Activated CD4-positive, alpha-beta T cell treated with anti-CD3 and anti-CD28 coated beads, Interleukin-2, amount 50 U/mL, for 24 hours (primary cell): ENCODE measurements at regions not wholly inside any gene's neighbourhood (a gene's known extent, or its start where the extent isn't known, plus 50 kb on each side); places are given as distances from the start of the nearest gene placed in this dataset.
"Not testable (repeated sequence)": the region's sequence is repeated elsewhere in the genome, so short reads cannot be mapped to it uniquely, and the experiment has no call there.

Experiments used
- DNase-seq, 2 donors: peaks; one replicate each; pipeline ENCODE4 v3.0.0-alpha.2; 2020; ENCODE audit warnings: low read depth in 1 of 2, low spot score in 1 of 2

GRCh38 chr6:54559136-54559535 lies 250.9 kb downstream of the TINAG start:
- DNase-seq: no peak

- not testable (repeated sequence) for DNase-seq
Observed at GRCh38 chr6:54564188-54564587, 255.9 kb downstream of the TINAG start.

GRCh38 chr6:54574671-54575070 lies 266.4 kb downstream of the TINAG start:
- no peak for DNase-seq

GRCh38 chr6:54578261-54578660 lies 268.3 kb upstream of the FAM83B start:
- no peak for DNase-seq

- DNase-seq: no peak
Observed at GRCh38 chr6:54579011-54579410, 267.6 kb upstream of the FAM83B start.

- no peak for DNase-seq
Observed at GRCh38 chr6:54586251-54586650, 260.3 kb upstream of the FAM83B start.

- DNase-seq: no peak
Observed at GRCh38 chr6:54587277-54587676, 259.3 kb upstream of the FAM83B start.

- DNase-seq: no peak
Observed at GRCh38 chr6:54588176-54588575, 258.4 kb upstream of the FAM83B start.

GRCh38 chr6:54595844-54596243 lies 250.7 kb upstream of the FAM83B start:
- no peak for DNase-seq

GRCh38 chr6:54598787-54599313 lies 247.7 kb upstream of the FAM83B start:
- DNase-seq: no peak

GRCh38 chr6:54601600-54602300 lies 244.8 kb upstream of the FAM83B start:
- no peak for DNase-seq

GRCh38 chr6:54602591-54602990 lies 244.0 kb upstream of the FAM83B start:
- no peak for DNase-seq

GRCh38 chr6:54609981-54610380 lies 236.6 kb upstream of the FAM83B start:
- no peak for DNase-seq

GRCh38 chr6:54613596-54613995 lies 233.0 kb upstream of the FAM83B start:
- no peak for DNase-seq

- no peak for DNase-seq
Observed at GRCh38 chr6:54614499-54615195, 231.9 kb upstream of the FAM83B start.

GRCh38 chr6:54617730-54618129 lies 228.8 kb upstream of the FAM83B start:
- no peak for DNase-seq

- no peak for DNase-seq
Observed at GRCh38 chr6:54618572-54618971, 228.0 kb upstream of the FAM83B start.

- DNase-seq: no peak
Observed at GRCh38 chr6:54619102-54619501, 227.5 kb upstream of the FAM83B start.

GRCh38 chr6:54621285-54621684 lies 225.3 kb upstream of the FAM83B start:
- DNase-seq: no peak

GRCh38 chr6:54624216-54624615 lies 222.4 kb upstream of the FAM83B start:
- no peak for DNase-seq

- no peak for DNase-seq
Observed at GRCh38 chr6:54624779-54625178, 221.8 kb upstream of the FAM83B start.

GRCh38 chr6:54629131-54629530 lies 217.4 kb upstream of the FAM83B start:
- DNase-seq: no peak
